Stomach (tissue), 8 donors: ENCODE measurements at regions not wholly inside any gene's neighbourhood (a gene's known extent, or its start where the extent isn't known, plus 50 kb on each side); places are given as distances from the start of the nearest gene placed in this dataset.

Source experiments
- DNase-seq, 2 donors: peaks; one replicate each; pipeline versions ENCODE4 v3.0.0 to v3.0.0-alpha.2; 2013 to 2019
- H3K27ac ChIP-seq, 5 donors: fragments of 200-600 bp in 4 of 5; sonication (generic) in 4 of 5; one replicate each; pipeline ENCODE4 v1.5.1; 2013 to 2019; ENCODE audit warnings: mild to moderate bottlenecking in 1 of 5, moderate library complexity in 1 of 5
- H3K27me3 ChIP-seq, 3 donors: fragments of 200-600 bp; sonication (generic); one replicate each; pipeline ENCODE4 v1.5.1; 2017 to 2019; ENCODE audit warnings: mixed run types in 1 of 3
- H3K36me3 ChIP-seq, 4 donors: fragments of 200-600 bp; sonication (generic); 1 replicate in 3 of 4; 2 replicates in 1 of 4; pipeline ENCODE4 v1.5.1; 2016 to 2019
- H3K4me1 ChIP-seq, 4 donors: fragments of 200-600 bp; sonication (generic); one replicate each; pipeline ENCODE4 v1.5.1; 2016 to 2019
- H3K4me3 ChIP-seq, 4 donors: fragments of 200-600 bp; sonication (generic) in 3 of 4; one replicate each; pipeline ENCODE4 v1.5.1; 2016 to 2019; ENCODE audit warnings: mild to moderate bottlenecking in 1 of 4
- H3K9me3 ChIP-seq, 4 donors: fragments of 200-600 bp; sonication (generic); one replicate each; pipeline ENCODE4 v1.5.1; 2016 to 2019
- CTCF ChIP-seq, 7 experiments: fragments of 450-650 bp in 4 of 7; fragments of 200-600 bp in 3 of 7; sonication (generic) in 3 of 7; IDR thresholded peaks; one replicate each; pipeline ENCODE4 v1.5.1; 2016 to 2019; ENCODE audit warnings: antibody characterized with exemption in 7 of 7, control low read depth in 2 of 7, mild to moderate bottlenecking in 1 of 7
- EP300 ChIP-seq: sonication (generic); formaldehyde crosslinking; IDR thresholded peaks from one replicate; pipeline ENCODE4 v1.6.1; 2017; ENCODE audit warnings: antibody characterized with exemption
- POLR2A ChIP-seq, 4 donors: fragments of 450-650 bp; IDR thresholded peaks; one replicate each; pipeline ENCODE4 v1.6.1; 2016; ENCODE audit warnings: antibody characterized with exemption in 4 of 4, control low read depth in 2 of 4, mild to moderate bottlenecking in 1 of 4, moderate library complexity in 1 of 4
- POLR2AphosphoS5 ChIP-seq, 3 donors: sonication (generic); formaldehyde crosslinking; IDR thresholded peaks; one replicate each; pipeline ENCODE4 v1.6.1; 2016; ENCODE audit warnings: antibody characterized with exemption in 3 of 3
- WGBS, 5 donors: extraction: QIAGEN DNeasy Blood & Tissue Kit in 3 of 5; methylation state at CpG; one replicate each; pipeline versions ENCODE4 v1.1.5 to v1.1.7; 2013 to 2018; 5-methylcytosine and 5-hydroxymethylcytosine counted together
- intact Hi-C: fragments of 100-400 bp; cut with DNase I; formaldehyde crosslinking; loops from one replicate; pipeline ENCODE4 v1.15.1; 2023; ENCODE audit warnings: low total_unique reads
- donor health status: healthy with polysubstance abuse.
- donor health status: Bipolar disorder and iron deficiency.
- donor health status: healthy.

- WGBS, 5 donors, result 89 to 96% (median 93%) methylated on average over 3 of the region's 3 CpGs
- intact Hi-C loops, result no loop called here
These were observed 259.8 kb downstream of the NUAK1 start for GRCh38 chr12:105878964-105879363.

GRCh38 chr12:105880824-105881388 lies 257.8 kb downstream of the NUAK1 start:
- Histone ChIP-seq H3K36me3 (no peaks in the 10 kb centered on the region), H3K27me3 (no peaks in the 10 kb centered on the region), H3K9me3 (no peaks in the 10 kb centered on the region), H3K4me1 (no peaks in the 10 kb centered on the region), H3K27ac (no peak overlapping the region), H3K4me3 (no peak overlapping the region)
- WGBS, 5 donors, result 47 to 88% (median 70%) methylated on average over 2 of the region's 2 CpGs
- TF ChIP-seq EP300 (no peak), POLR2A (IDR thresholded peaks at IDR 0.05) (no peak)
- intact Hi-C loops, result no loop called here
- DNase-seq, result no peak

More at GRCh38 chr12:105878964-105879363, 259.8 kb downstream of the NUAK1 start:
- no peak overlapping the region for H3K4me3 ChIP-seq
- TF ChIP-seq POLR2A (IDR thresholded peaks at IDR 0.05) (no peak), CTCF (IDR thresholded peaks at IDR 0.05) (no peak), POLR2AphosphoS5 (IDR thresholded peaks at IDR 0.05) (no peak), EP300 (no peak)
- no peaks in the 10 kb centered on the region for H3K9me3 ChIP-seq
- no peak for DNase-seq
- H3K36me3 ChIP-seq, result no peaks in the 10 kb centered on the region
- H3K4me1 ChIP-seq, result no peaks in the 10 kb centered on the region
- no peak overlapping the region for H3K27ac ChIP-seq
- no peaks in the 10 kb centered on the region for H3K27me3 ChIP-seq

- 30 to 48% (median 44%) methylated on average over 1 of the region's 1 CpG for WGBS, 5 donors
- intact Hi-C loops, result no loop called here
- H3K9me3 ChIP-seq, result no peaks in the 10 kb centered on the region
- peak in 1 of 2 donors; percentile 83 for DNase-seq
- no peak for TF ChIP-seq POLR2AphosphoS5 (IDR thresholded peaks at IDR 0.05)
- no peak for TF ChIP-seq POLR2A (IDR thresholded peaks at IDR 0.05)
- no peak for TF ChIP-seq CTCF (IDR thresholded peaks at IDR 0.05)
- no peak for TF ChIP-seq EP300
- no peaks in the 10 kb centered on the region for H3K27me3 ChIP-seq
- H3K27ac ChIP-seq, result no peak overlapping the region
- no peaks in the 10 kb centered on the region for H3K36me3 ChIP-seq
- H3K4me3 ChIP-seq, result no peak overlapping the region
- no peaks in the 10 kb centered on the region for H3K4me1 ChIP-seq
These were observed 256.4 kb downstream of the NUAK1 start for GRCh38 chr12:105882404-105882803.

DNA sequence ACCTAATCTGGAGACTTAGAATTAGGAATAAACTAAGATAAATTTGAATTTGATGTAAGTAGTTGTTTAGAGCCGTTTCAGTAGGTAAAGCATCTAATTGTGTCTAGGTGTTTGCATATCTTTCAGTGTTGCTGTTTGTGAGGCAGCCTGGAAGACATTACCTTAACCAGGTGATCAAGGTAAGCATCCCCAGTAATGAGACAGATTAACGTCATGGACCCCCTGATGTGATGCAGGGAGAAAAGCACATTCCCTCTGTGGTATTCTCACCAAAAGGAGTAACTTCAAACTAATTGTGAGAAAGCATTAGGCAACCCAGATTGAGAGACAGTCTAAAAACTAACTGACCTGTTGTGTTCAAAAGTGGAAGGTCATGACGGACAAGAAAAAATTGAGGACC lies 251.6 kb downstream of the NUAK1 start:
- Histone ChIP-seq H3K4me1 (no peaks in the 10 kb centered on the region), H3K36me3 (no peaks in the 10 kb centered on the region), H3K9me3 (no peaks in the 10 kb centered on the region), H3K27ac (no peak overlapping the region), H3K4me3 (no peak overlapping the region), H3K27me3 (no peaks in the 10 kb centered on the region)
- WGBS, 5 donors, result 76 to 88% (median 79%) methylated on average over 3 of the region's 3 CpGs
- TF ChIP-seq EP300, result no peak
- TF ChIP-seq POLR2AphosphoS5 (IDR thresholded peaks at IDR 0.05), result no peak
- no peak for TF ChIP-seq POLR2A (IDR thresholded peaks at IDR 0.05)
- no peak for TF ChIP-seq CTCF (IDR thresholded peaks at IDR 0.05)
- intact Hi-C loops, result no loop called here
- DNase-seq, result no peak

GRCh38 chr12:105888696-105889095 lies 250.1 kb downstream of the NUAK1 start:
- intact Hi-C loops, result no loop called here
- Histone ChIP-seq H3K27ac (no peak overlapping the region), H3K36me3 (no peaks in the 10 kb centered on the region), H3K4me3 (no peak overlapping the region), H3K4me1 (no peaks in the 10 kb centered on the region), H3K27me3 (no peaks in the 10 kb centered on the region), H3K9me3 (no peaks in the 10 kb centered on the region)
- 48 to 58% (median 53%) methylated on average over 4 of the region's 4 CpGs for WGBS, 5 donors
- no peak for DNase-seq
- TF ChIP-seq EP300, result no peak
- TF ChIP-seq CTCF (IDR thresholded peaks at IDR 0.05), result no peak
- no peak for TF ChIP-seq POLR2A (IDR thresholded peaks at IDR 0.05)
- no peak for TF ChIP-seq POLR2AphosphoS5 (IDR thresholded peaks at IDR 0.05)
